Suprapubic skin (tissue), 4 donors: ENCODE measurements at regions not wholly inside any gene's neighbourhood (a gene's known extent, or its start where the extent isn't known, plus 50 kb on each side); places are given as distances from the start of the nearest gene placed in this dataset.

Experiments
- DNase-seq, 2 donors: peaks; one replicate each; pipeline ENCODE4 v3.0.0-alpha.2; 2019; ENCODE audit warnings: low spot score in 2 of 2
- H3K27ac ChIP-seq: fragments of 200-600 bp; sonication (generic); one replicate; pipeline ENCODE4 v1.5.1; 2019
- H3K27me3 ChIP-seq: fragments of 200-600 bp; sonication (generic); one replicate; pipeline ENCODE4 v1.5.1; 2019
- H3K36me3 ChIP-seq: fragments of 200-600 bp; sonication (generic); one replicate; pipeline ENCODE4 v1.5.1; 2019
- H3K4me1 ChIP-seq: fragments of 200-600 bp; sonication (generic); one replicate; pipeline ENCODE4 v1.5.1; 2019
- H3K4me3 ChIP-seq: fragments of 200-600 bp; sonication (generic); one replicate; pipeline ENCODE4 v1.5.1; 2019; ENCODE audit warnings: mild to moderate bottlenecking
- H3K9me3 ChIP-seq: fragments of 200-600 bp; sonication (generic); one replicate; pipeline ENCODE4 v1.5.1; 2019
- EP300 ChIP-seq: sonication (generic); formaldehyde crosslinking; IDR thresholded peaks from one replicate; pipeline ENCODE4 v1.6.1; 2017; ENCODE audit warnings: antibody characterized with exemption
- POLR2A ChIP-seq, 2 donors: fragments of 450-650 bp; IDR thresholded peaks; one replicate each; pipeline ENCODE4 v1.6.1; 2017; ENCODE audit warnings: antibody characterized with exemption in 2 of 2, mild to moderate bottlenecking in 2 of 2, moderate library complexity in 2 of 2
- POLR2AphosphoS5 ChIP-seq, 3 donors: sonication (generic); formaldehyde crosslinking; IDR thresholded peaks; one replicate each; pipeline ENCODE4 v1.6.1; 2017; ENCODE audit warnings: antibody characterized with exemption in 3 of 3
- WGBS: methylation state at CpG from one replicate; pipeline ENCODE4 v1.1.5; 2018; 5-methylcytosine and 5-hydroxymethylcytosine counted together
- TF ChIP-seq, protein P1 (sequence below), 2 donors: fragments of 200-600 bp in 1 of 2; fragments of 450-650 bp in 1 of 2; sonication (generic) in 1 of 2; IDR thresholded peaks; one replicate each; pipeline ENCODE4 v1.5.1; 2016 to 2019; ENCODE audit warnings: antibody characterized with exemption in 2 of 2, mild to moderate bottlenecking in 1 of 2, moderate library complexity in 1 of 2

DNA sequence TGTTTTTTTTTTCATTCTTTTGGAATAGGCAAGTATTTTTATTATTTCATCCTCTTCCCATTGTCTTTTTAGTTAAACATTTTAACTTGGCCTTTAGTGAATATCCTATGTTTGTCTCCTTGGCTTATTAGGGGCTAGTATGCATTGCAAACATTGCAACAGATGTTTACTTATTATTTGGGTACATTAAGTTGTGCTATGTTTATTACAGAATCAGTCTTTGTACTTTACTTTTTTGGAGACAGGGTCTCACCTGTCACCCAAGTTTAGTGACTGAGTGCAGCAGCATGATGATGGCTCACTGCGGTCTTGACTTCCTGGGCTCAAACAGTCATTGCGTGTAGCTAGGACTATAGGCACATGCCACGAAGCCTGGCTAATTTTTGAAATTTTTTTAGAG, 51.1 kb upstream of the NUDT6 start:
- Histone ChIP-seq H3K4me3 (no peak overlapping the region), H3K4me1 (no peaks in the 10 kb centered on the region), H3K27me3 (no peaks in the 10 kb centered on the region), H3K9me3 (no peaks in the 10 kb centered on the region), H3K27ac (no peak overlapping the region), H3K36me3 (peaks cover 25% of the 10 kb centered on the region)
- TF ChIP-seq POLR2A (IDR thresholded peaks at IDR 0.05), result no peak
- no peak for TF ChIP-seq EP300
- TF ChIP-seq, protein P1, sequence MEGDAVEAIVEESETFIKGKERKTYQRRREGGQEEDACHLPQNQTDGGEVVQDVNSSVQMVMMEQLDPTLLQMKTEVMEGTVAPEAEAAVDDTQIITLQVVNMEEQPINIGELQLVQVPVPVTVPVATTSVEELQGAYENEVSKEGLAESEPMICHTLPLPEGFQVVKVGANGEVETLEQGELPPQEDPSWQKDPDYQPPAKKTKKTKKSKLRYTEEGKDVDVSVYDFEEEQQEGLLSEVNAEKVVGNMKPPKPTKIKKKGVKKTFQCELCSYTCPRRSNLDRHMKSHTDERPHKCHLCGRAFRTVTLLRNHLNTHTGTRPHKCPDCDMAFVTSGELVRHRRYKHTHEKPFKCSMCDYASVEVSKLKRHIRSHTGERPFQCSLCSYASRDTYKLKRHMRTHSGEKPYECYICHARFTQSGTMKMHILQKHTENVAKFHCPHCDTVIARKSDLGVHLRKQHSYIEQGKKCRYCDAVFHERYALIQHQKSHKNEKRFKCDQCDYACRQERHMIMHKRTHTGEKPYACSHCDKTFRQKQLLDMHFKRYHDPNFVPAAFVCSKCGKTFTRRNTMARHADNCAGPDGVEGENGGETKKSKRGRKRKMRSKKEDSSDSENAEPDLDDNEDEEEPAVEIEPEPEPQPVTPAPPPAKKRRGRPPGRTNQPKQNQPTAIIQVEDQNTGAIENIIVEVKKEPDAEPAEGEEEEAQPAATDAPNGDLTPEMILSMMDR (IDR thresholded peaks at IDR 0.05), result no peak
- no peak for DNase-seq
- 95% methylated on average over 3 of the region's 3 CpGs for WGBS

DNA sequence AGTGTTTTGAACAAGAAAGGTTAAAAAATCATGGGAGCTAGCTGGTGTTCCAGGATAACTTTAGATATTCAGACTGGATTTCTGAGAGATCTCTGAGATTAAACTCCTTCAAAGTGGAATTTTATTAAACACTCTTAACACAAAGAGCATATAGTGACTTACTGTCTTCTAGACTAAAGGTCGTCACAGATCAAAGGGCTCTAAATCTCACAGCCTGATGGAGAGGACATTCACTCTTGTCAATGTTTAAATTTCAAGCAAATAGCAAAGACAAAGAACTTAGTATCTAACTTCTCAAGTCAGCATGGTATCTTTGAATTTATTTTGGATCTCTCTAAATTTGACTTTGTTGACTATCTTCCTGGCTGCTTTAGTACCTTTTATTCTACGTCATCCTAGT, 53.7 kb upstream of the NUDT6 start:
- DNase-seq, result no peak
- no peak overlapping the region for H3K27ac ChIP-seq
- WGBS, result 96% methylated on average over 2 of the region's 2 CpGs
- H3K27me3 ChIP-seq, result no peaks in the 10 kb centered on the region
- H3K4me3 ChIP-seq, result no peak overlapping the region
- no peak for TF ChIP-seq EP300
- TF ChIP-seq, protein P1 (IDR thresholded peaks at IDR 0.05), result no peak
- TF ChIP-seq POLR2A (IDR thresholded peaks at IDR 0.05), result no peak
- no peak for TF ChIP-seq POLR2AphosphoS5 (IDR thresholded peaks at IDR 0.05)
- no peaks in the 10 kb centered on the region for H3K4me1 ChIP-seq
- no peaks in the 10 kb centered on the region for H3K9me3 ChIP-seq
- peaks cover 37% of the 10 kb centered on the region for H3K36me3 ChIP-seq

DNA sequence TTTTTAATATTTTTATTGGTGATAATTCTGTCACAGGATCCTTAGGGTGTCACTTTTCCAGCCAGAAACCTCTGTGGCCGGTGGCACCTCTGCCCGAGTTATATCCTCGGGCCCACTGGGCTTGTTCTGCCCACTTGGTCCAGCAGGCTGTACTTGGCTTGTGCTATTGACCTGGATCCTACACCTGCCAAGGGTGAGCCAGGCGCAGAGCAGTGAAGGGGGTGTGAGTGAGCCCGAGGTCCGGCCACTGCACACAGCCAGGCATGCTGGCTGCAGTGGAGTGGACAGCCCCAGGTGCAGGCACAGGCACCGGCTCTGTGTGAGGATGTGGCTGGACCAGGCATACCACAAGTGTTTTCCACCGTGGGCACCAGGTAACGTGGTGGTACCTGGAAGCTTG, 54.7 kb upstream of the NUDT6 start:
- WGBS, result 98% methylated on average over 4 of the region's 9 CpGs
- TF ChIP-seq EP300 (no peak), POLR2AphosphoS5 (IDR thresholded peaks at IDR 0.05) (no peak), POLR2A (IDR thresholded peaks at IDR 0.05) (no peak)
- TF ChIP-seq, protein P1 (IDR thresholded peaks at IDR 0.05), result no peak
- H3K36me3 ChIP-seq, result peaks cover 37% of the 10 kb centered on the region
- H3K9me3 ChIP-seq, result no peaks in the 10 kb centered on the region
- no peak overlapping the region for H3K4me3 ChIP-seq
- H3K27ac ChIP-seq, result no peak overlapping the region
- no peaks in the 10 kb centered on the region for H3K4me1 ChIP-seq
- DNase-seq, result no peak
- H3K27me3 ChIP-seq, result no peaks in the 10 kb centered on the region

DNA sequence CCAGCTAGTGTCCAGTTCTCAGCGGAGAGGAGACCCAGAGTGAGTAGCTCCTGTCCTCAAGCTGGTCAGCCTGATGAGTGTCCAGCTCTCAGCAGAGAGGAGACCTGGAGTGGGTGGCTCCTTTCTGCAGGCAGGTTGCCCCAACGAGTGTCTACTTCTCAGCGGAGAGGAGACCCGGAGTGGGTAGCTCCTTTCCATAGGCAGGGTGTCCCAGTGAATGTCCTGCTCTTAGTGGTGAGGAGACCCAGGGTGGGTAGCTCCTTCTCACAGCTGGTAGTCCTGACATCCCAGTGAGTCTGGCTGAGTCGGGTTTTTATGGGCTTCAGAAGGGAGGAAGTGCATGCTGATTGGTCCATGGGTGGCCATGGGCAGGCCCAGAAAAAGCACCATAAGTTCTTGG, 55.7 kb upstream of the NUDT6 start:
- no CpG with 5 or more reads among the region's 5 CpGs for WGBS
- H3K4me1 ChIP-seq, result no peaks in the 10 kb centered on the region
- no peaks in the 10 kb centered on the region for H3K9me3 ChIP-seq
- no peak for TF ChIP-seq POLR2AphosphoS5 (IDR thresholded peaks at IDR 0.05)
- TF ChIP-seq, protein P1 (IDR thresholded peaks at IDR 0.05), result no peak
- no peak for TF ChIP-seq EP300
- TF ChIP-seq POLR2A (IDR thresholded peaks at IDR 0.05), result no peak
- H3K27ac ChIP-seq, result no peak overlapping the region
- H3K4me3 ChIP-seq, result no peak overlapping the region
- peaks cover 39% of the 10 kb centered on the region for H3K36me3 ChIP-seq
- no peak for DNase-seq
- H3K27me3 ChIP-seq, result no peaks in the 10 kb centered on the region

DNA sequence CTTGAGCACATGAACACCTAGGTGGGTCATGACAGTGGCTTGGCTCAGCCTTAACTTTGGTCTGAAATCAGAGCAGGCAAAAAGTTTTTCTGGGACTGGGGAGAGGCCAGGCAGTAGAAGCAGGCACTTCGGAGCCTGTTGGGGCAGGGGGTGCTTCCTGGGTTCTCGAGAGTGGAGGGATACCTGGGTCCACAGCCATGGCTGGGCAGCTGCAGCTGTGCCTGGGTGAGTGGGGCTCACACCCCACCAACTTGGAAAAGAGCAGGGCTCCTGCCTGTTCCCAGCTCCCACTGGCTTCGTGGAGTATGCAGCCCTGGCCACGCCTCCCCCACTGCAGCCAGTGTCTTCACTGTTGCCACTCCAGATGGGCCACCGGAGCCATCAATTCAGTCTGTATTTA, 56.4 kb upstream of the NUDT6 start:
- Histone ChIP-seq H3K36me3 (peaks cover 42% of the 10 kb centered on the region), H3K4me1 (no peaks in the 10 kb centered on the region)
- WGBS, result 100% methylated on average over 5 of the region's 5 CpGs

More for the DNA sequence above, 56.4 kb upstream of the NUDT6 start:
- H3K27ac ChIP-seq, result no peak overlapping the region
- no peak for TF ChIP-seq POLR2A (IDR thresholded peaks at IDR 0.05)
- TF ChIP-seq, protein P1 (IDR thresholded peaks at IDR 0.05), result no peak
- no peak for TF ChIP-seq POLR2AphosphoS5 (IDR thresholded peaks at IDR 0.05)
- no peak for TF ChIP-seq EP300
- no peak for DNase-seq
- H3K4me3 ChIP-seq, result no peak overlapping the region
- no peaks in the 10 kb centered on the region for H3K9me3 ChIP-seq
- no peaks in the 10 kb centered on the region for H3K27me3 ChIP-seq
